ENCODE measurements at regions not wholly inside any gene's neighbourhood (a gene's known extent, or its start where the extent isn't known, plus 50 kb on each side); places are given as distances from the start of the nearest gene placed in this dataset.
"Not testable (repeated sequence)": the region's sequence is repeated elsewhere in the genome, so short reads cannot be mapped to it uniquely, and the experiment has no call there.

DNA sequence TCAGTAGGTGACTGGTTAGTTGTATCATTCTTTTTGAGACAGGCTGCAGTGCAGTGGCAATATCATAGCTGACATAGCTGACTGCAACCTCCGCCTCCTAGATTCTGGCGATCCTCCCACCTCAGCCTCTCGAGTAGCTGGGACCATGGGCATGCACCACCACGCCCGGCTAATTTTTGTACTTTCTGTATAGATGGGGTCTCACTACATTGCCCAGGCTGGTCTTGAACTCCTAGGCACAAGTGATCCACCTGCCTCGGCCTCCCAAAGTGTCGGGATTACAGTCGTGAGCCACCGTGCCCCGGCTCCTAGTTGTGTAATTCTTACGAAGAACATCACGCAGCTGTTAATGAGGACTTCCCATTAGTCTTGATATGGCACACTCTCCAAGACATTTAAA lies 123.4 kb upstream of the VKORC1L1 start:
- DNase-seq, result no peak

DNA sequence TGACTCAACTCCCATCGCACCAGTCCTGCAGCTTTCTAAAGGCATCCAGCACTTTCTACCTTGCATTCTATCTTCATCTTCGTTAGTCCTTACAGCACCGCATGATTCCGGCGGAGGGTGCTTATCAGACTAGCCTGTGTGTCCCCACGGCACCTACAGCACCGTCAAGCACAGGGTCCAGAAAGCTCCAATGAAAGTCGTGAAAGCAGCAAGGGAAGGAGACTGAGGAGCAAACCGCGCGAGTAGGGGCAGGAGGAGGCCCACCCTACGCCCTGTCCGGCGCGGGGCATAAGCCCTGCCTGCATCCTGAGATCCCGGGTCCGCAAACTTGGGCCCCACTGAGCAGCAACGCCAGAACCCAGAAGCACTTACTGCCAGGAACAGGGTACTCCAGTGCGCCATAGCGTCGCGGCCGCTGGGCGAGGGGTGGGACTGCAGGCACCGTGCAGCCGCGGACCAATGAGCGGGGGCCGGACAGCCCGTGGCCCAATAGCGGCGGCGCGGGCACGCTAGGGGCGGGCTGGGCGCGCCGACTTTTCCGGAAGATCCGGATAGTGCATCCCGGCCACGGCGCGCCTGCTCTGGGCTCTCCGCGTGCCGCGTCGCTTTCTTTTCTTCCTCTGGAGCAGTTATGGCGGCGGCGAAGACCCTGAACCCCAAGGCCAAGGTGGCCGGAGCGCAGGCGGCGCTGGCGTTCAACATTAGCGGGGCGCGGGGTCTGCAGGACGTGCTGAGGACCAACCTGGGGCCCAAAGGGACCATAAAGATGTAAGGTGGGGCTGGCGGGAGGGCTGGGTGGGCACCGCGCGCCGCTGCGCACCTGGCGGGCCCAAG lies 122.1 kb upstream of the VKORC1L1 start:
- DNase-seq, result peak; percentile 78

- DNase-seq, result not testable (repeated sequence)
Observed at GRCh38 chr7:65754070-65754469, 118.8 kb upstream of the VKORC1L1 start.

DNA sequence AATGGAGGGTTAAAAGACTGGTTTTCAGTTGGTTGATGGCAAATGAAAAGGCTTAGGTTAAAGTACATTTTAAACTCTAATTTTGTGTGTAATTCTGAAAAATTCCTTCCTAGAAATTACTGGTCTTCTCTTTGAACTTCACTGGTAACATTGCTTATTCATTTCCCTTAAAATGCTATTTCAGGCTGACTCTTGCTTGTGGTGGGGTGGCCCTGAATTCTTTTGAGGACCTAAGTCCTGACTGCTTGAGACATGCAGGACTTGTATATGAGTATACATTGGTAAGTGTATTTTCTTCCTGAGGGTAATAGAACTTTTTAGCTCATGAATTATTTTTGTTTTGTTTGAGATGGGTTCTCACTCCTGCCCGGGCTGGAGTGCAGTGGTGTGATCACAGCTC lies 113.9 kb upstream of the VKORC1L1 start:
- not testable (repeated sequence) for DNase-seq

- DNase-seq, result not testable (repeated sequence)
Observed at GRCh38 chr7:65762712-65763111, 110.2 kb upstream of the VKORC1L1 start.

DNA sequence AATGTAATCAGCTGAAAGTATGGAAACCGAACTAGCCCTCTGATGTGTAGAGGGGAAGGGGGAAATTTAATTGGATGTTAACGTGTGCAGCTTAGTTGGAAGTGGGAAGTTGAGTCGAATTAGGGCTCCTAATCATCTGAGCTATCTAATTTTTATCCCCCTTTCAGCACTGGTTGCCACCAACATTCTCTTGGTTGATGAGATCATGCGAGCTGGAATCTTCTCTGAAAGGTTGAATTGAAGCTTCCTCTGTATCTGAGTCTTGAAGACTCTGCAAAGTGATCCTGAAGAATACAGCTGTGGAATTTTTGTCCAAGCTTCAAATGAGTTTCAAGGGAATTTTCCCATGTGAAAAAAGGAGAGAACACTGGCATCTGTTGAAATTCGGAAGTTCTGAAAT lies 109.8 kb upstream of the VKORC1L1 start:
- not testable (repeated sequence) for DNase-seq

DNA sequence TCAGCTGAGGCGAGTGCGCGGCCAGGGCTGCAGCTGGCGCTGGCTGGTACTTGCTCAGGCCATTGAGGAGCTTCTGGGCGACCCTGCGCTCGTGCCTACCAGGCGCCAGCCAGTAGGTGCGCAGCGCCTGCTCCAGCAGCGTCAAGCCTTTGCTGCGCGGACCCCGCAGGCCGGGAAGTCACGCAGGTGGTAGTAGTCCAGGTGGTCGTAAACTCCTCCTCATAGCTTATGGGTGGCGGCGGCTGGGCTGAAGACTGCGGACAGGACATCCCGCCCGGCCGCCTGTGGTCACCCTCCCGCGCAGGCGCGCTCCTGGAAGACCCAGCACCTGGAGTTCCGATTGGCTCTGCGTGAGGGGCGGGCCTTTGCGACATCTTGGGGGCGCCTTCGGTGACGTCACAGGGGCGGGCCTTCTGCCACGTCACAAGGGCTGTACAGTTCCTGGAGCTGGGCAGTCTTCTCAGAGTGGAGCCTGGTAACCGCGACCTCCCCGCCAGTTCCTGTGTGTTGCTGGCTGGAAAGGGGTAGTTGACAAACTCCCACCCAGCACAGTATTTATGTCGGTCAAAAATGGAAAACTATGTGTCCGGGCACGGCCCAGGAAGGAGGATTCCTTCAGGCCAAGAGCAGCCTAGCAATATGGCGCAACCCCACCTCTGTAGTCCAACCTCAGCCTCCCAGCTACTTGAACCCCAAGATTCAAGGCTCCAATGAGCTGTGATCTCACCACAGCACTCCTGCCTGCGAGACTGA lies 102.2 kb upstream of the VKORC1L1 start:
- DNase-seq, result peak; percentile 66

GRCh38 chr7:65771226-65771569 lies 101.7 kb upstream of the VKORC1L1 start:
- DNase-seq, result not testable (repeated sequence)

DNA sequence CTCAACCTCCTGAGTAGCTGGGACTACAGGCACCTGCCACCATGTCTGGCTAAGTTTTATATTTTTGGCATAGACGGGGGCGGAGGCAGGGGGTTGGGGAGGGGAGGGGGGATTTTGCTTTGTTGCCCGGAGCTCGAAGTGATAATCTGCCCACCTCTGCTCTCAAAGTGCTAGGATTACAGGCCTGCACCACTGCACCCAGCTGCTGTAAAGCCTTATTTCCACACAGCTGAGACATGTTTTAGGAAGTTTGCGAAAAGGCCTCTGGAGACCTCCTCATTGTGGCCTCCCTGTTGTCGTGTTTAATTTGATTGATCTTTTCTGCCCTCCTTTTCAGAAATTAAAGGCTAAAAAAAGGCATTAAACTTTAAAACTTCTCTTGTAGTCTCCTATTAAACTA lies 96.2 kb upstream of the VKORC1L1 start:
- DNase-seq, result not testable (repeated sequence)

DNA sequence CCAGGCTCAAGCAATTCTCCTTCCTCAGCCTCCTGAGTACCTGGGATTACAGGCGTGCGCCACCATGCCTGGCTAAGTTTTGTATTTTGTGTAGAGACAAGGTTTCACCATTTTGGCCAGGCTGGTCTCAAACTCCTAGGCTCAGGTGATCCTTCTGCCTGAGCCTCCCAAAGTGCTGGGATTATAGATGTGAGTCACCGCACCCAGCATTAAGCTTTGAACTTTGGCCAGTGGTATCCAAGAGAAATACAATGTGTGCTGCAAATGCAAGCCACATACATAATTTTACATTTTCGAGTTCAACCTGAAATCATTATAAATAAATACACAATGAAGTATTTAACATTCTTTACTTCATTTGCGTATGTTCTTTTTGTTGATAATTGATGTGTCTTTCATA lies 82.9 kb upstream of the VKORC1L1 start:
- not testable (repeated sequence) for DNase-seq

GRCh38 chr7:65791788-65792187 lies 81.1 kb upstream of the VKORC1L1 start:
- not testable (repeated sequence) for DNase-seq

GRCh38 chr7:65792726-65793125 lies 80.1 kb upstream of the VKORC1L1 start:
- DNase-seq, result not testable (repeated sequence)

DNA sequence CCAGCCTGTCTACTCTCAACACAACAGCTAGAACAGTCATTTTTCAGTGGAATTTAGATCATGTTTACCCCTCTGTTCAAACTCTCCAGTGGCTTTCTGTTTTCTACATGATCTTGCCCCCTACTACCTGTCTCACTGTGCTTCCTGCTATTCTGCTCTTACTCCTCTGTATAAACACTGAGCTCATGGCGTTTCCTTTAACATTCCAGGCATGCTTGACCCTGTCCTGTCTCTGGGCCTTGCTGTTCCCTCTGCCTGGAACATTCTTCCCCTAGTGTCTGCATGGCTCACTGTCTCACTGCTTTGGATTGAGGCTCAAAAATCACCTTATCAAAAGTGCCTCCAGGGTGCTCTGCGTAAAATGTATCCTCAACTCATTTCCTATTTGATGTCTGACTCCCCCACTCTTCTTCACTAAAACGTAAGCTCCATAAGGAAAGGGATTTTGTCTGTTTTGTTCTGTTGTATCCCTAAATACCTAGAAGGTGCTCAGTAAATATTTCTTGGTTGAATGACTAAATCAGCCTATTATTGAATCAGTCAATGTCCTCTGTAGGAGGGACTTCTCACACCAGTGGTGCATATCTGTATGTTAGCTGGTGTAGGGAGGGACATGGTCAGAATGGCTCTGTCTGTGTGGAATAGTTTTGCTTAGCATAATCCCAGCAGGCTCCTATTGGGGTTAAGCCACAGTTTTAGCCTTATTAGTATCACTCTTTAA lies 78.0 kb upstream of the VKORC1L1 start:
- DNase-seq, result not testable (repeated sequence)

DNA sequence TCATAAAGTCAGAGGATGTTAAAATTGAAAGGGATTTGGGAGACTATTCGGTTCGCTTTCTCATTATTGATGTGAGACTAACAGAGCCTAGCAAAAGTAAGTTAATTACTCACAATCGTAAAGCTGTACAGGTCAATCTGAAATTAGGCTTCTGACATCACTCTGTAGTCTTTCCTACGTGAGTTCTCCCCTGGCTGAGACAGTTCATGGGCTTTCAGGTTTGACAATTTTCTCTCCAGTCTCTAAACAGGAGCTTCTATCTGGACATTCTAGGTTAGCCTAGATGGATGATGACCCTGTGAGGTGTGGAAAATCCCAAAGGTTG lies 77.5 kb upstream of the VKORC1L1 start:
- DNase-seq, result not testable (repeated sequence)

DNA sequence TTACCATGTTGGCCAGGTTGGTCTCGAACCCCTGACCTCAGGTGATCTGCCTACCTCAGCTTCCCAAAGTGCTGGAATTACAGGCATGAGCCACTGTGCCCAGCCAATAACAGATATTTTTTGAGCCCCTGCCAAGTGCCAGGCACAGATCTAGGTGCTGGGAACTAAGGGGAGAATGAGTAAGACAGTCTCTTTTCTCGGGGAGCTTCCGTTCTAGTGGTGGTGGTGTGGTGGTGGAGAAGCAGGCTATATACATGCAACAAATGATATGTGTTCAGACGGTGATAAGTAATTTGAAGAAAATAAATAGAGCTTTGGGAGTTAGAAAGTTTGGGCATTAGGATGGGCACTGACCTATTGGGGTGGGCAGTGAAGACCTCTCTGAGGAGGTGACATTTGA lies 76.7 kb upstream of the VKORC1L1 start:
- no peak for DNase-seq

- not testable (repeated sequence) for DNase-seq
Observed at GRCh38 chr7:65797086-65797485, 75.8 kb upstream of the VKORC1L1 start.

- DNase-seq, result not testable (repeated sequence)
Observed at GRCh38 chr7:65797566-65797965, 75.3 kb upstream of the VKORC1L1 start.

DNA sequence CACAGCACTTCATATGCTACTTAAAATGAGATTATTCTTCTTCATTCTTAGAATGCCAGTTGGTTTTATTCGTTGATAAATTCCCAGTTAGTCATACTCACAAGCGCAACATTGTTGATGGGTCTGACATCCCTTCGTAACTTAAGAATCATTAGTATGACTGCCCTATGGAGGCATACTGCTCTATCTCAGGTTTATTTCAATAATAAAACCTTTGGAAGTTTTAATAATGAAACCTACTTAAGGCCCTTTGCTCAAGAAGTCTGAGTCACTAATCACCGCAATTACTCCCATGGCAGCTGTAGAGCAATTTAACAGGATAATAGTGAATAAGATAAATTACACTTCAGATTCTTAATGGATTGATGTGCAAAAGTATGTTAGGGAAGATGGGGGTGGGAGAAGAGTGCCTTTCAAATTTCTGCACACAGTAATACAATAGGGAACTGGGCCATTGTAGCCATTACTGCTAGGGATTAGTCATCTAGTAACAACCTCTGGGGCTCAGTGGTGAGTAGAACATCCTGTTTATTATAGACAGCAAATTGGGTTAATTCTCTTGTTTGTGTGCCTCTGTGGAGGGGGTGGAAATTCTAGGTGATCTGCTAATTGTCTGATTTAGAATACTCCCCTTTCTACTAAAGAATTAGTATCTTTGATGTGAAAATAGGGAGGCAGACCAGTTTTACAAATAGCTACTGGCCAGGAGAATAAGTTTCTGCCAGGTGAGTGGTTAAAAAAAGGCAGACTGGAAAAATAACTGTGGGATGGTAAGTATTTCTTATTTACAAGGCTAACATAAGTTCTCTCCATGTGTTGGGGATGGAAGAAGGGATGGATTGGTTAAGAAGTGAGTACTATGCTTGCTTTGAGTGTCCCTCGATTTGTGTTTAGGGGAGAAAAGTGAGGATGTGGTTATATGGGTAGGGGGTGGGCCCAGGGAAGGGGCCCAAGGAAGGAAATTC lies 74.5 kb upstream of the VKORC1L1 start:
- DNase-seq, result no peak

DNA sequence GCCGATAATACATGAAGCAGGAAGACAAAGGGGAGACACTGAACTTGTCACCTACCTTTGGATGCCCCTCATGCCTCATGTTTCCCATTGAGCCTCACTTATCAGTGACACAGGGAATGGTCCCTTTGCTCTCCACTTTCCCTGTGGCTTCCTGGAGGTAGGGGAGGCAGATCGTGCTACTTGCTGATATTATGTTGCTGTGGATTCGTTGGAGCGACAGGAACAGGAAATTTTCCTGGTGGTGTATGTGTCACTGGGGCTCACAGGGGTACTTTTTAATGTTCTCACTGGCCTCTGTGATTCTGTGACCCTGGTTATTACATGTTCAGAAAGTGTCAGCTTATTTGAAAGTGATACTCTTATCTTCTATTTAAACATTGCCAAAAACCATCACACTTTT lies 72.7 kb upstream of the VKORC1L1 start:
- not testable (repeated sequence) for DNase-seq

DNA sequence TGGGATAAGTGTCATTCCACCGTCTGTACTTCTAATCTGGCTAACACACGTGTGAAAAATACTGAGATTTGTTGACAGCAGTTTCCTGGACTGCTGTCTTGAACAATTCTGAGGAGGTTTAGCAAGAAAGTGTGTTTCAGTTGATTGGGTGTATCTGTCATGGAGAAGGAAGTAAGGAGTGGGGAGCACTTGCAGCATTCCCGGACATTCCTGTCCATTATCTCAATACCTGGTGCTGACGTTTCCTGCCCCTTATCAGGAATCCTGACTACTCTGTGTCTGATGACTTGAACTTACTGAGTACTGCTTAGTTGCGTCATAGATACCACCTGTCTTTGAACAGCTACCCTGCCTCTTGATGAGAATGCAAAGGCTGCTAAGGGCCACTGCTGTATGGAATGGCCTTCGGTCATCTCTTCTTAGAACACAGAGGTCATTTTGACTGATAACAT lies 72.0 kb upstream of the VKORC1L1 start:
- no peak for DNase-seq

DNA sequence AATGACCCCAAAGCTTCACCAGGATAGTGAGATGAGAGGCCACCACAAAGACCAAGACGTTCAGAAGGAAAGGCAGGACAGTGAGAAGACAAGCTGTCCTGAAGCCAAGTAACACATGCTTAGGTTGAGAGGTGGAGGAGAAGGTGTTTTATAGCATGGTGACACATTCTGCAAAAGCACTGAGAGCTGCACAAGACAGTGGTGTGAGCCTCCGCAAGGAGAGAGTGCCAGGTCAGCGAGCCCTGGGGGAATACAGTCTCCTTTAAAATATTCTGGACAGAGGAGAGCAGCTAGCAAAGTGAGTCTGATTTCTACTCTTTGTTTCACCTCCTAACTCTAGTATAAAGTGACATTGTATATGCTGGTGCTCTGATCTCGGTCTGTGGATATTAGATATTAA lies 68.0 kb upstream of the VKORC1L1 start:
- DNase-seq, result no peak

DNA sequence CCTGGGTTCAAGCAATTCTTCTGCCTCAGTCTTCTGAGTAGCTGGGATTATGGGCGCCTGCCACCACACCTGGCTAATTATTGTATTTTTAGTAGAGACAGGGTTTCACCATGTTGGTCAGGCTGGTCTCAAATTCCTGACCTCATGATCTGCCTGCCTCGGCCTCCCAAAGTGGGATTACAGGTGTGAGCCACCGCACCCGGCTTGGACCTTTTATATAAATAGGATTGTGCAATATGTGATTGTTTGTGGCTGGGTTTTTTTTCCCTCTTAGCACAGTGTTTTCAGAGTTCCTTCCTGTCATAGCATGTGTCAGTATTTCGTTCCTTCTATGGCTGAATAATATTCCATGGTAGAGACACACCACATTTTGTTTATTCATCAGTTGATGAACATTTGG lies 65.8 kb upstream of the VKORC1L1 start:
- DNase-seq, result not testable (repeated sequence)
